Uterus (tissue), 2 donors: ENCODE measurements at regions not wholly inside any gene's neighbourhood (a gene's known extent, or its start where the extent isn't known, plus 50 kb on each side); places are given as distances from the start of the nearest gene placed in this dataset.

Source experiments
- CTCF ChIP-seq, 4 experiments: fragments of 200-600 bp in 2 of 4; fragments of 450-650 bp in 2 of 4; sonication (generic) in 2 of 4; IDR thresholded peaks; one replicate each; pipeline ENCODE4 v1.5.1; 2016 to 2019; ENCODE audit warnings: antibody characterized with exemption in 4 of 4, mild to moderate bottlenecking in 2 of 4, moderate library complexity in 1 of 4
- POLR2A ChIP-seq, 2 donors: fragments of 450-650 bp; IDR thresholded peaks; one replicate each; pipeline ENCODE4 v1.6.1; 2016; ENCODE audit warnings: antibody characterized with exemption in 2 of 2, mild to moderate bottlenecking in 1 of 2, moderate library complexity in 1 of 2

GRCh38 chr14:61996753-61997152, 234.5 kb downstream of the SNAPC1 start:
- no peak for TF ChIP-seq CTCF (IDR thresholded peaks at IDR 0.05)
- no peak for TF ChIP-seq POLR2A (IDR thresholded peaks at IDR 0.05)
